H1 (cell line): ENCODE measurements at regions not wholly inside any gene's neighbourhood (a gene's known extent, or its start where the extent isn't known, plus 50 kb on each side); places are given as distances from the start of the nearest gene placed in this dataset.

Experiments
- CTCF ChIA-PET: fragments of 300-600 bp; sonication (Branson Sonifier 250); formaldehyde crosslinking; loops from one replicate; lab custom pipeline; 2021; ENCODE audit not compliant: partially characterized antibody; lab: Charles Lee
- POLR2A ChIA-PET: fragments of 300-600 bp; sonication (Branson Sonifier 250); formaldehyde crosslinking; loops from one replicate; lab custom pipeline; 2021; ENCODE audit warnings: inconsistent platforms; ENCODE audit not compliant: partially characterized antibody; lab: Charles Lee
- DNase-seq, 2 experiments: peaks; one replicate each; pipeline versions ENCODE4 v3.0.0 to v3.0.0-alpha.2; 2010 to 2022; ENCODE audit warnings: low spot score in 2 of 2, low read depth in 1 of 2, mixed read lengths in 1 of 2
- FAIRE-seq: peaks from 2 replicates; lab custom pipeline; 2011; peaks lifted over from hg19 to GRCh38; lab: Jason Lieb, UNC
- H2AFZ ChIP-seq: 2 replicates; pipeline ENCODE4 v1.8.1; 2012; ENCODE audit warnings: low read length, inconsistent platforms
- H2AK5ac ChIP-seq: 2 replicates; pipeline ENCODE4 v1.6.1; 2013; ENCODE audit warnings: low read depth, low read length
- H2BK120ac ChIP-seq: replicated peaks from 2 replicates; pipeline ENCODE3; 2013; ENCODE audit warnings: low read depth, low read length, inconsistent platforms
- H2BK12ac ChIP-seq: 2 replicates; pipeline ENCODE4 v1.6.1; 2013; ENCODE audit warnings: low read depth, low read length
- H2BK15ac ChIP-seq: 2 replicates; pipeline ENCODE4 v1.6.1; 2013; ENCODE audit warnings: low read length
- H2BK20ac ChIP-seq: 2 replicates; pipeline ENCODE4 v1.6.1; 2013; ENCODE audit warnings: low read length
- H2BK5ac ChIP-seq: 2 replicates; pipeline ENCODE4 v1.6.1; 2013; ENCODE audit warnings: low read depth, low read length
- H3K14ac ChIP-seq: 2 replicates; pipeline ENCODE4 v1.6.1; 2013; ENCODE audit warnings: inconsistent platforms; ENCODE audit not compliant: insufficient read length
- H3K18ac ChIP-seq: 2 replicates; pipeline ENCODE4 v1.6.1; 2013; ENCODE audit warnings: low read length; ENCODE audit errors: extremely low read depth
- H3K23ac ChIP-seq: 2 replicates; pipeline ENCODE4 v1.6.1; 2013; ENCODE audit warnings: inconsistent platforms; ENCODE audit not compliant: insufficient read length
- H3K23me2 ChIP-seq: 2 replicates; pipeline ENCODE4 v1.6.1; 2013; ENCODE audit warnings: low read depth, low read length
- H3K27ac ChIP-seq: 2 replicates; pipeline ENCODE4 v1.6.1; 2011; ENCODE audit warnings: low read depth, low read length, inconsistent platforms
- H3K27me3 ChIP-seq, 4 experiments: replicated peaks in 1 of 4; 1 replicate in 1 of 4; 2 replicates in 3 of 4; pipeline versions ENCODE4 v1.6.1 to v1.8.1; 2011 to 2013; ENCODE audit warnings: low read length in 3 of 4, mild to moderate bottlenecking in 3 of 4, inconsistent platforms in 2 of 4, mixed read lengths in 2 of 4, moderate library complexity in 1 of 4; ENCODE audit not compliant: control insufficient read depth in 3 of 4, insufficient read depth in 3 of 4; ENCODE audit errors: extremely low read depth in 1 of 4
- H3K36me3 ChIP-seq, 4 experiments: 2 replicates each; pipeline versions ENCODE4 v1.6.1 to v1.8.1; 2011 to 2013; ENCODE audit warnings: mild to moderate bottlenecking in 4 of 4, low read length in 3 of 4, moderate library complexity in 2 of 4, control low read depth in 1 of 4, inconsistent platforms in 1 of 4; ENCODE audit not compliant: insufficient read depth in 4 of 4, control insufficient read depth in 2 of 4
- H3K4ac ChIP-seq: replicated peaks from 2 replicates; pipeline ENCODE3; 2013; ENCODE audit warnings: low read length, low read depth, mixed read lengths, inconsistent platforms; ENCODE audit not compliant: insufficient read length
- H3K4me1 ChIP-seq, 4 experiments: replicated peaks in 1 of 4; 1 replicate in 1 of 4; 2 replicates in 3 of 4; pipeline versions ENCODE4 v1.6.1 to v1.8.1; 2011 to 2013; ENCODE audit warnings: low read length in 3 of 4, inconsistent platforms in 2 of 4, mixed read lengths in 1 of 4; ENCODE audit not compliant: insufficient read depth in 4 of 4, control insufficient read depth in 3 of 4
- H3K4me2 ChIP-seq, 2 experiments: 2 replicates each; pipeline versions ENCODE4 v1.6.1 to v1.8.1; 2011 to 2013; ENCODE audit warnings: low read depth in 2 of 2, low read length in 2 of 2, control low read depth in 1 of 2, inconsistent platforms in 1 of 2, mild to moderate bottlenecking in 1 of 2; ENCODE audit not compliant: insufficient read depth in 1 of 2
- H3K4me3 ChIP-seq, 4 experiments: fragments of 200-600, 300-600 bp in 1 of 4; sonication (generic), shearing (Covaris generic), sonication (Bioruptor Twin) in 1 of 4; 2 replicates each; pipeline versions ENCODE4 v1.5.1 to v1.8.1; 2011 to 2016; ENCODE audit warnings: low read length in 4 of 4, low read depth in 3 of 4, control low read depth in 2 of 4, inconsistent platforms in 2 of 4, mild to moderate bottlenecking in 2 of 4, mixed read lengths in 1 of 4, moderate library complexity in 1 of 4; ENCODE audit not compliant: insufficient read depth in 2 of 4; ENCODE audit errors: extremely low read depth in 1 of 4
- H3K56ac ChIP-seq: replicated peaks from 2 replicates; pipeline ENCODE3; 2013; ENCODE audit warnings: low read depth, mild to moderate bottlenecking, mixed read lengths, low read length, inconsistent platforms; ENCODE audit not compliant: insufficient read length
- H3K79me1 ChIP-seq: 2 replicates; pipeline ENCODE4 v1.6.1; 2013; ENCODE audit warnings: low read depth, low read length, control low read depth
- H3K79me2 ChIP-seq, 2 experiments: 2 replicates each; pipeline versions ENCODE4 v1.6.1 to v1.8.1; 2012 to 2013; ENCODE audit warnings: low read length in 2 of 2, mild to moderate bottlenecking in 2 of 2, inconsistent platforms in 1 of 2; ENCODE audit not compliant: insufficient read depth in 2 of 2, control insufficient read depth in 1 of 2
- H3K9ac ChIP-seq, 4 experiments: replicated peaks in 1 of 4; 1 replicate in 1 of 4; 2 replicates in 3 of 4; pipeline versions ENCODE4 v1.6.1 to v1.8.1; 2011 to 2013; ENCODE audit warnings: low read depth in 3 of 4, low read length in 3 of 4, control low read depth in 2 of 4, mild to moderate bottlenecking in 2 of 4, moderate library complexity in 2 of 4, inconsistent platforms in 1 of 4; ENCODE audit errors: extremely low read depth in 1 of 4
- H3K9me3 ChIP-seq, 2 experiments: 2 replicates each; pipeline versions ENCODE4 v1.6.1 to v1.8.1; 2012 to 2013; ENCODE audit warnings: mild to moderate bottlenecking in 2 of 2, moderate library complexity in 2 of 2, control low read depth in 1 of 2, inconsistent platforms in 1 of 2, low read depth in 1 of 2, low read length in 1 of 2, mixed read lengths in 1 of 2; ENCODE audit not compliant: insufficient read depth in 2 of 2
- H4K20me1 ChIP-seq, 2 experiments: replicated peaks in 1 of 2; 2 replicates each; pipeline versions ENCODE3 to v1.8.1; 2011 to 2013; ENCODE audit warnings: inconsistent platforms in 2 of 2, low read length in 2 of 2, mild to moderate bottlenecking in 1 of 2; ENCODE audit not compliant: insufficient read depth in 2 of 2, control insufficient read depth in 1 of 2
- H4K5ac ChIP-seq: 2 replicates; pipeline ENCODE4 v1.6.1; 2013; ENCODE audit warnings: low read length, low read depth, mixed read lengths, inconsistent platforms; ENCODE audit not compliant: insufficient read length
- H4K8ac ChIP-seq: 2 replicates; pipeline ENCODE4 v1.8.0; 2013; ENCODE audit warnings: mild to moderate bottlenecking, moderate library complexity, low read length, inconsistent platforms; ENCODE audit not compliant: insufficient read depth; ENCODE audit errors: extremely low read depth
- H4K91ac ChIP-seq: replicated peaks from 2 replicates; pipeline ENCODE3; 2013; ENCODE audit warnings: low read length, mixed read lengths, inconsistent platforms; ENCODE audit not compliant: insufficient read length
- POLR2AphosphoS5 ChIP-seq: IDR thresholded peaks from 2 replicates; pipeline ENCODE4 v1.6.1; 2011; ENCODE audit warnings: low read depth, low read length
- RFX5 ChIP-seq: IDR thresholded peaks from 2 replicates; pipeline ENCODE4 v1.6.1; 2011; ENCODE audit warnings: low read depth, low read length, improper control_type of control experiment, borderline replicate concordance
- SAP30 ChIP-seq: fragments of 300-600 bp; sonication (generic); IDR thresholded peaks from 2 replicates; pipeline ENCODE4 v1.7.1; 2012; ENCODE audit warnings: low read length, moderate library complexity, mild to moderate bottlenecking, inconsistent platforms; ENCODE audit not compliant: insufficient read depth, insufficient replicate concordance
- SUZ12 ChIP-seq: fragments of 200-600 bp; sonication (generic); IDR thresholded peaks from 2 replicates; pipeline ENCODE4 v1.6.1; 2012; ENCODE audit warnings: mild to moderate bottlenecking, inconsistent platforms, low read length, moderate library complexity, mixed read lengths
- TAF7 ChIP-seq: optimal IDR thresholded peaks from 2 replicates; pipeline ENCODE3; 2011; ENCODE audit warnings: low read depth, mild to moderate bottlenecking, inconsistent platforms, low read length, moderate library complexity, borderline replicate concordance

DNA sequence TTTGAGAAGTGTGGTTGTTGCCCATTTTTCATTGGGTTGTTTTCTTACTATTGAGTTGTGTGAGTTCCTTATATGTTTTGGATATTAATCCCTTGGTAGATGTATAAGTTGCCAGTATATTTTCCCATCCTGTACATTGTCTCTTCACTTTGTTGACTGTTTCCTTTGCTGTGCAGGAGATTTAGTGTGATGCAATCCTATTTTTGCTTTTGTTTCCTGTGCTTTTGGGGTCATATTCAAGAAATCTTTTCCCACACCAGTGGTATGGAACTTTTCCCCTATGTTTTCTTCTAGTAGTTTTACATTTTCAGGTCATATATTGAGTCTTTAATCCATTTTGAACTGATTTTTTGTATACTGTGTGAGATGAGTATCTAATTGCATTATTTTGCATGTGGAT lies 92.8 kb downstream of the PTHLH start:
- no peak overlapping the region for H3K56ac ChIP-seq
- ChIA-PET POLR2A (no interaction called here), CTCF (no interaction called here)
- no peak overlapping the region for H3K14ac ChIP-seq
- no peak overlapping the region for H2AK5ac ChIP-seq
- H4K5ac ChIP-seq: no peak overlapping the region
- no peak overlapping the region for H2BK20ac ChIP-seq
- no peak overlapping the region for H3K4me3 ChIP-seq
- H3K79me2 ChIP-seq: no peaks in the 10 kb centered on the region
- no peaks in the 10 kb centered on the region for H3K79me1 ChIP-seq
- H4K8ac ChIP-seq: no peak overlapping the region
- no peak overlapping the region for H2BK5ac ChIP-seq
- H2AFZ ChIP-seq: no peak overlapping the region
- no peak overlapping the region for H3K18ac ChIP-seq
- H3K4me1 ChIP-seq: no peaks in the 10 kb centered on the region
- no peak for DNase-seq
- H3K4me2 ChIP-seq: no peak overlapping the region
- H2BK120ac ChIP-seq: no peak overlapping the region
- no peak overlapping the region for H3K27ac ChIP-seq
- no peak overlapping the region for H3K4ac ChIP-seq
- no peak overlapping the region for H3K23ac ChIP-seq
- H3K9me3 ChIP-seq: peaks cover 0 to 3% of the 10 kb centered on the region in 2 experiments; a peak in 1 of 4 replicates
- no peak overlapping the region for H2BK12ac ChIP-seq
- H4K20me1 ChIP-seq: no peaks in the 10 kb centered on the region
- FAIRE-seq: no peak
- no peak overlapping the region for H4K91ac ChIP-seq
- no peaks in the 10 kb centered on the region for H3K36me3 ChIP-seq
- H3K27me3 ChIP-seq: no peaks in the 10 kb centered on the region
- peak overlapping the region in 1 of 4 experiments; percentile 34; a peak in 1 of 7 replicates for H3K9ac ChIP-seq
- no peaks in the 10 kb centered on the region for H3K23me2 ChIP-seq
- no peak overlapping the region for H2BK15ac ChIP-seq
- TF ChIP-seq TAF7 (no peak), RFX5 (no peak), POLR2AphosphoS5 (no peak), SUZ12 (no peak), SAP30 (no peak)
